NCI-H524 treated with DMSO at 0.1 percent for 48 hours (cell line): ENCODE measurements at regions not wholly inside any gene's neighbourhood (a gene's known extent, or its start where the extent isn't known, plus 50 kb on each side); places are given as distances from the start of the nearest gene placed in this dataset.
"Not testable (repeated sequence)": the region's sequence is repeated elsewhere in the genome, so short reads cannot be mapped to it uniquely, and the experiment has no call there.

ENCODE experiments used
- DNase-seq: peaks from one replicate; lab custom pipeline; 2025; lab: John Stamatoyannopoulos, UW

GRCh38 chr6:27674882-27675281 is 202.0 kb upstream of the ZNF184 start:
- no peak for DNase-seq

GRCh38 chr6:27672113-27672799 is 199.4 kb upstream of the ZNF184 start:
- DNase-seq, result peak; percentile 67

DNA sequence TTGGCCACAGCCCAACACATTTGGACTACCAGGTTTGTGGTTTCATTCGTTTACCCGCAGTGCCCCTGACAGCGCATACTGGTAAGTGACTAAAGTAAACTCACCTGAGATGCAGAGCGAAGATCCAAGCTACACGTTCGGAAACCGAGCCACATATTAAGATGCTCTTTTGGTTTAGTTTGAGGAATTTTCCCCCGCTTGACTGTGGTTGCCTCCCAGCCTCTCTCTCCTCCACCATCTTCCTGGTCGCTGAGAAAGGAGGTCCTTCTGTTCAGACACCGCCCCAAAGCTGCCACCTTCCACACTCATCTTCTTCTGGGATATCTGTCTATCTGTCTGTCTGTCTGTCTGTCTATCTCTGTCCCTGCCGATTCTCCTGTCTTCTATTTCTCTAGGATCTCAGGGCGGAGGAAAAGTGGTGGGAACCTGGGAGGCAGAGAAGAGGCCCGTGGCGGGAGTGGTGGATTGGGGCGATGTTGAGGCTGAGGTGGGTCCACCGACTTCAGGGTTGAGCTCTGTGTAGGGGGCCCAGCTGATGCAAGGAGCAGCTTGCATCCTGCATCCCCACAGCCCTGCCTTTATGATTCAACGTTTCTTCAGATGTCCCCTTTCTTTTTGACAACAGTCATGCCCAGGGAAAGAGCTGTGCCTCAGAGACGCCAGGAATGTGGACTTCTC is 196.9 kb upstream of the ZNF184 start:
- DNase-seq, result no peak

DNA sequence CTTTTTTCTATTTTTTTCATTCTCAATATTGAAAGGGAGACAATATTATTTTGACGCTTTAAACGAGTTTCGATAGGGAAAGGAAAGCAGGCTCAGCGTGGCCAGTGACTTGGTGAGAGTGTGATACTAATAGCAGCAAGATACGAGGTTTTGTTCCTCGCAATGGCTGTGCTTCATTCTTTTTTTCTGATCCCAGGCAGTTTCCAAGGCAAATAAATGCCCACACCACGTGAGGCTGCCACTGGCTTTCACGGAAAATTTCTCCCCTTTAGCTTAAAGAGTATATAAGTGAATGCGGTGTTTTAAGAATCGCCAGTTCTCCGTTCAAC is 196.4 kb upstream of the ZNF184 start:
- no peak for DNase-seq

- DNase-seq, result peak; percentile 39
Measured at GRCh38 chr6:27668442-27669294, 195.8 kb upstream of the ZNF184 start.

GRCh38 chr6:27667657-27668441 is 194.9 kb upstream of the ZNF184 start:
- DNase-seq, result no peak

DNA sequence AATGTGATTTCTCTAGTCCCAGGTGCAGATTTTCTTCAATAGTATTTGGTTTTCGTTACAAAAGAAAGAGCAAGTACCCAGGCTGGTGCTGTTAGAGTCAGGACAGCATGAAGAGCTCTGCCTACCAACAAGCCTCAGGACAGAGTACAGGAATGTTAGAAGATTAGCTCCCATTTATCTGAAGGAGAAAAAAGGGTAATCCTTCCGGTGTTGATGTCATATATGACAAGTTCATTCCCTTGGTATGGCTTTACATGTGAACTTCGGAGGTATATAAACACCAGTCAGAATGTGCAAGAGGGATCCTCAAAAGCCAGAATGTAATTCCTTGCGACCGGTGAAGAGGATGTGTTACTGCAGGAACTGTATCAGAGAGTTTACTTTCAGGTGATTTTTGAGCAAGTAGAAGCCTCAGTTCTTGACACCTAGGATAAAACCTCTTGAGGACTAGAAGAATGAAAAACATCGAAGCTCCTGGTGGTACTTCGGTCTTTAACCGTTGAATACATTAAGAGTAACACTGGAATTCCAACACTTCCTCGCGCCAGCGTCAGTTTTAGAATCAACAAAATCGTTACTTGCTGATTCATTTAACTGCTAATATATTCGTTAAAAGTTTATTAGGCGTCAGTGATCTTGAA is 194.2 kb upstream of the ZNF184 start:
- DNase-seq, result no peak

- DNase-seq, result no peak
Measured at GRCh38 chr6:27662769-27663168, 189.9 kb upstream of the ZNF184 start.

GRCh38 chr6:27662212-27662611 is 189.3 kb upstream of the ZNF184 start:
- not testable (repeated sequence) for DNase-seq

DNA sequence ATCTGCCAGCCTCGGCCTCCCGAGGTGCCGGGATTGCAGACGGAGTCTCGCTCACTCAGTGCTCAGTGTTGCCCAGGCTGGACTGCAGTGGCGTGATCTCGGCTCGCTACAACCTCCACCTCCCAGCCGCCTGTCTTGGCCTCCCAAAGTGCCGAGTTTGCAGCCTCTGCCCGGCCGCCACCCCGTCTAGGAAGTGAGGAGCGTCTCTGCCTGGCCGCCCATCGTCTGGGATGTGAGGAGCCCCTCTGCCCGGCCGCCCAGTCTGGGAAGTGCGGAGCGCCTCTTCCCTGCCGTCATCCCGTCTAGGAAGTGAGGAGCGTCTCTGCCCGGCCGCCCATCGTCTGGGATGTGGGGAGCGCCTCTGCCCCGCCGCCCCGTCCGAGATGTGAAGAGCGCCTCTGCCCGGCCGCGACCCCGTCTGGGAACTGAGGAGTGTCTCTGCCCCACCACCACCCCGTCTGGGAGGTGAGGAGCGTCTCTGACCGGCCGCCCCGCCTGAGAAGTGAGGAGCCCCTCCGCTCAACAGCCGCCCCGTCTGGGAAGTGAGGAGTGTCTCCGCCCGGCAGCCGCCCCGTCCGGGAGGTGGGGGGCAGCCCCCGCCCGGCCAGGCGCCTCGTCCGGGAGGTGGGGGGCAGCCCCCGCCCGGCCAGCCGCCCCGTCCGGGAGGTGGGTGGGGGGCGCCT is 180.4 kb upstream of the ZNF184 start:
- not testable (repeated sequence) for DNase-seq

DNA sequence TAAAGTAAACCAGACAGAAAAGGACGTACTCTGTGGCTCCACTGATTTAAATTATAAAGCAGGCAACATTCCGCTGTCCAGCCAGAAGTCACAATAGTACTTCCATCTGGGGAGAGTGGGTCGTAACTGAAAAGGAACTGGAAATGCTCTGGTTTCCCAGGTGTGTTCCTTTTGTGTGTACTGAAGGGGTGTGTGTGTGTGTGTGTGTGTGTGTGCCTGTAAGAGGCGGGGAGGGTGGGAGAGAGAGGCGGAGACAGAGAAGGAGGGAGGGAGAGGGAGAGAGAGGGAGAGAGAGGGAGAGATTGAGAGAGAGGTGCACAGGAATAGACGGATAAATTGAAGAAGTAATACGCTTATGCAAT is 178.4 kb upstream of the ZNF184 start:
- no peak for DNase-seq

- no peak for DNase-seq
Measured at GRCh38 chr6:27650620-27651370, 177.9 kb upstream of the ZNF184 start.

- no peak for DNase-seq
Measured at GRCh38 chr6:27644528-27644927, 171.6 kb upstream of the ZNF184 start.

GRCh38 chr6:27642744-27643456 is 170.0 kb upstream of the ZNF184 start:
- DNase-seq, result no peak

GRCh38 chr6:27635886-27636285 is 163.0 kb upstream of the ZNF184 start:
- not testable (repeated sequence) for DNase-seq

GRCh38 chr6:27633221-27633688 is 160.3 kb upstream of the ZNF184 start:
- DNase-seq, result not testable (repeated sequence)

- no peak for DNase-seq
Measured at GRCh38 chr6:27631609-27631916, 158.7 kb upstream of the ZNF184 start.

GRCh38 chr6:27630727-27631608 is 158.1 kb upstream of the ZNF184 start:
- peak; percentile 34 for DNase-seq
